Amniotic epithelial cell (primary cell): ENCODE measurements at regions not wholly inside any gene's neighbourhood (a gene's known extent, or its start where the extent isn't known, plus 50 kb on each side); places are given as distances from the start of the nearest gene placed in this dataset.
"Not testable (repeated sequence)": the region's sequence is repeated elsewhere in the genome, so short reads cannot be mapped to it uniquely, and the experiment has no call there.

Experiments used
- DNase-seq: peaks from one replicate; pipeline ENCODE4 v3.0.0-alpha.2; 2010; ENCODE audit warnings: low read depth

DNA sequence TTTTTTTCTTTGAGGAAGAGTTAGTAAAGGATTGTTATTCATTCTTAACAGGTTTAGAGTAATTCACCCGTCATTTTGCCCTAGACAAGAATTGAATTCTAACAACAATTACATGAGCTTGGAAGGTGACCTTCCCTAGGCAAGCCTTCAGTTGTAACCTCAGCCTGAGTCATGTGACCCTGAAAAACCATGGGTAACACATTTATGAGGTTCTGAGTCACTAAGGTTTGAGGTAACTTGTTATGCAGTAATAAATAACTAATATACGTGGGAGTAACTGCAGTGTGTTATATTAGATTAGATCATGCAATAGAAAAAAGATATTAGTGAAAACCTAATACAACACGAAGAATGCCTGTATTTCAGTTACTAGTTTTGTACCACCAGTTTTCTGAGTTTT lies 237.6 kb upstream of the NDN start:
- no peak for DNase-seq

GRCh38 chr15:23954931-23955330 lies 267.8 kb upstream of the NDN start:
- DNase-seq, result no peak

DNA sequence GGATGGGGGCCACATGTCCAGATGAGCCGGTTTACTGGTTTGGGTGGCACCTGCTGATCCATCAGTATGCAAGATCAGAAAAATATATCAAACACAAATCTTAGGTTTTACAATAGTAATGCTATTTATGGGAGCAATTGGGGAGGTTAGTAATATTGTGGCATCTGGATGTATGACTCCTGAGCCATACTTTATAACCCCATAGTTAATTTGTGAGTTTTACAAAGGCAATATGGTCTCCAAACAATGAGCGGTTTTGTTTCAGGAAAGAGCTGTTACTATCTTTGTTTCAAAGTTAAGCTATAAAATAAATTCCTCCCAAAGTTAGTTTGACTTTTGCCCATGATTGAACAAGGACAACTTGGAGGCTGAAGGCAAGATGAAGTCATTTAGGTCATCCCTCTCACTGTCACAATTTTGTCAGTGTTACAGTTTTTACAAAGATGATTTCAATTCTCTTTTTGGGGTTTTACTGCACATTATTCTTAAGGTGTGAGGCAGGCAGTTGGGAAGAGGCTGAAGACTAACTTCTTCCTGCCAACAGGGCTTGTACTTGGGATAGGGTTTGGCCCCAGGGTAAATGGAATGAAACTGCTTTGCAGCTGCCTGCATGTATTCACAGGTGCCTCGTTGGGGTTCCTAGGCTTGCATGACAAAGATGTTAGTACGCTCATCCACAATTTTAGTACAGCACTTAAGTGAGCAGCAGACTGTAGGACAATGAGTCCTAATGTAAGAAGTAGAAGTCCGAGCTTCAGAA lies 296.6 kb upstream of the NDN start:
- DNase-seq, result no peak

DNA sequence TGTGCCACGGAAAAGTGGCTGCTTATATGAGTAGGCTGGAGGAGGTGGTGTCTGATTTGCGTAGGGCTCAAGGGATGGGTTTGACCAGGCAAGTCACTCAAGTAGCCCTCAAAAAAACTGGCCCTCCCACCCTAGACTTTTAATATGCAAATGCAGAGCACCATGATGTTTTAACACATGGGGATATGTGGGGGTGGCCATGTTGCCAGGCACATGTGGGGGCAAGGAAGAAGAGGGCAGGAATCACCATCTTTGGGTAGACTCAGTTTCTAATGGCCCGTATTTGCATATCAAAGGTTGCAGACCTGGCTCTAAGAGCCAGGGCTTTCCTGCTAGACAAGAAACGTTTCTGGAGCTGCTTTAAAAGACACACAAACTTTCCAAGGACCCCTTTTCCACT lies 307.2 kb upstream of the NDN start:
- DNase-seq, result no peak

DNA sequence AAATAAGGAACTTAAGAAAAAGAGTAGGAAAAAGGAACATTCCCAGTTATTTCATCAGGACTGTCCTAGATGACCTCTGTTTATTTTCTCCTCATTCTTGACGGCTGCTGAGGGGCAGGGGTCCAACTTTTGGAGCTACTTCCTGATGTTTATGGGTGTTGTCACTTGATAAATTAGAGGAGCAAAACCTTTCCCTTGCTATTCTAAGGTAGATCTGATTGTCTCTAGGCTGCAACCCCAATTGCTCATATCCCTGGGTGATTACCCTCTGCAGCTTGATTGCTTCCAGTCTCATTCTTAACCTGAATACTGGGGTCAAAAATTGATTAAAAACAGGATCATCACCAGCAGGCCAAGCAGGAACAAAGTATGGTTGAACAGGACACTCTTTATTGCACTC lies 311.0 kb upstream of the NDN start:
- DNase-seq, result no peak

DNA sequence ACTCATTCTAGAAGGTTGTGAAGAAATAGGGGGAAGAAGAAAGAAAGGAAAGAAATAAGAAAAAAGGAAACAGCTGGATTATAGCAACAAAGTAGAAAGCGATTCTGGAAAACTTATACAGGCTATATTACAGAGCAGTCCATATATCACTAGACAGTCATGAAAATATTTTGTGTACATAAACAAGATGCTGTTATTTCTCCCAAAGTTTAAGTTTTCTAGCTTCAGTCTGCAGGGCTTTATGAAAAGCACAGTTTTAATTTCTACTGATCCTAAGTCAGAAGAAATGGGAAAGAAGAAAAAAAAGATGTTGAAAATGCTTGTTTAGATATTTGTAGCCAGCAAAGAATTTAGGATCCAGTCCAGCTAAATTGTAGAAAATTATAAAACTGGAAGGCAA lies 321.4 kb upstream of the NDN start:
- no peak for DNase-seq

GRCh38 chr15:24017470-24017869 lies 330.4 kb upstream of the NDN start:
- no peak for DNase-seq

- DNase-seq, result no peak
Observed at GRCh38 chr15:24039683-24040082, 352.6 kb upstream of the NDN start.

- no peak for DNase-seq
Observed at GRCh38 chr15:24054547-24055245, 367.6 kb upstream of the NDN start.

GRCh38 chr15:24067733-24068501 lies 380.8 kb upstream of the NDN start:
- no peak for DNase-seq

- no peak for DNase-seq
Observed at GRCh38 chr15:24075420-24076089, 388.4 kb upstream of the NDN start.

DNA sequence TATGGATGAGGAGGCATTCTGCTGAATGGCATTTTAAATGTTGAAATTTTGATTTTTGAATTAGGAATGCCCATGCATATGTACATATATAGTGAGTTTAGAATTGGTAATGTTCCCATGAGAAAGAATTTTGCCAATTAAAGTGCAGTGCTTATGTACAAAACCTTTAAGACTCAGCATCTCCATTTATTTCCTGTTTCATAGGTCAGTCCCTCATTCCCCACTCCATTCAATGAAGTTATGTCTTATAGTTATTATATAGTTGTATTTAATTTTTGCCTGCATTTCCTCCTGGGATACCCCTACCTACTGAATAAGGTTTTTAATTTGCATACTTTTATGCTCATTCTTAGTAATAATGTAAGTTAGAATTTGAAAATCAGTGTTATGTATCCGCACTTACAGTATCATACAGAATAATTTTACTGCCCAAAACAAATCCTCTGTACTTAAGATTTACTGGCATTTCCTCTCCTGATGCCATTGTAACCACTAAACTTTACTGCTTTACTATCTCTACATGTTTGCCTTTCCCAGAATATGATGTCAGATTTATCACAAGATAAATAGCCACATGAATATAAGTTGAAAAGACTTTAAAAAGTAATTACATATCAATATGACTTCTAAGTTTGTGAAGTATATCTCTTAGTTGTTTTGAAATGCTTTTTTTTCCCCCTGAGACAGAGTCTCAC lies 389.1 kb upstream of the NDN start:
- no peak for DNase-seq

DNA sequence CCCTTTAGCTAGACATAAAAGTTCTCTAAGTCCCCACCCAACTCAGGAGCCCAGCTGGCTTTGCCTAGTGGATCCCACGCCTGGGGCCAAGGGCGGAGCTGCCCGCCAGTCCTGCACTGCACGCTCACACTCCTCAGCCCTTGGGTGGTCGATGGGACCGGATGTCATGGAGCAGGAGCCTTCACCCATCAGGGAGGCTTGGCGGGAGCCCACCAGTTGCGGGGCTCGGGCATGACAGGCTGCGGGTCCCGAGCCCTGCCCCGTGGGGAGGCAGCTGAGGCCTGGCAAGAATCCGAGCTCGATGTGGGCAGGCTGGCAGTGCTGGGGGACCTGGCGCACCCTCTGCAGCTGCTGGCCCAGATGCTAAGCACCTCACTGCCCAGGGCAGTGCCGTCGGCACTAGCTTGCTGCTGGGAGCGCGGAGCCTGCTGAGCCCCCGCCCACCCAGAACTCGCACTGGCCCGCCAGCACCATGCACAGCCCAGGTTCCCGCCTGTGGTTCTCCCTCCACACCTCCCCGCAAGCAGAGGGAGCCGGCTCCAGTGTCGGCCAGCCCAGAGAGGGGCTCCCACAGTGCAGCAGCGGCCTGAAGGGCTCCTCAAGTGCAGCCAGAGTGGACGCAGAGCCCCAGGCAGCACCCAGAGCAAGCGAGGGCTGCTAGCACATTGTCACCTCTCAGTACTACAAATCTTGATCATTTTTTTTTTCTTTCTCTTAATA lies 391.4 kb upstream of the NDN start:
- DNase-seq, result no peak

DNA sequence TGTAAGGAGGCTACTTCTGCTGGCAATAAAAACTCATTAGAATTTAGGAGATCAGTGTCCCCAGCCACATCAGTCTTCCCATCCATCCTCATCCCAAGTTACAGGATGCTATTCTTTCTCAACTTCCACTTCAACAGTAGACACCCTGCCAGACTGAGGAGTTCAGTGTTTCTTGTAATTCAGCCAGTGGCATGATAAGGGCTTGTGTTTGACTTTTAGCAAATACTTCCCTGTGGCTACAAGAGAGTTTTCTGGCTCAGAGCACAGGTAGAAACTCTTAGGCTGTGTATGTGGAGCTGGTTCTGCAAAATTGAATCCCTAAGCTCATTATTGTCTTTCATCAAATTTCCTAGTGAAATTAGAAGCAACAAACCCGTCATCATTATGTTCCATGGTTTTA lies 401.8 kb upstream of the NDN start:
- DNase-seq, result not testable (repeated sequence)

DNA sequence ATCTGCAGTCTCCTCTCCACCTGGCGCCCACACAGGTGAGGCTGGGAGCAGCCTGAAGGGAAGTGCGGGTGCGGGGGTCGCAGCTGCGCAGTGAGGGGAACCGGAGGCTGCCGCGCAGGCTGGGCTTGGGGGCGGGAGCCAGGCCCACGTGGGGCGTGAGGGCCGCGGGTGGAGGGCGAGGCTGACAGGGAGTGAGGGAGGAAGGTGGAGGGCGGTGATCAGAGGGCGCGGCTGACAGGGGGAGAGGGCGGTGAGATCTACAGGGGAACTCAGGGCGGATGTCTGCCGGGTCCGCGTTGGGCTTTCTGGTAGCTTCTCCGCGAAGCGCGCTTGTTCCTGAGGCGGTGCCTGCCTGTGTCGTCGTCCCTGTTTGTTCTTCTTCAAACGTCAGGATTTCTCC lies 414.4 kb upstream of the NDN start:
- not testable (repeated sequence) for DNase-seq

DNA sequence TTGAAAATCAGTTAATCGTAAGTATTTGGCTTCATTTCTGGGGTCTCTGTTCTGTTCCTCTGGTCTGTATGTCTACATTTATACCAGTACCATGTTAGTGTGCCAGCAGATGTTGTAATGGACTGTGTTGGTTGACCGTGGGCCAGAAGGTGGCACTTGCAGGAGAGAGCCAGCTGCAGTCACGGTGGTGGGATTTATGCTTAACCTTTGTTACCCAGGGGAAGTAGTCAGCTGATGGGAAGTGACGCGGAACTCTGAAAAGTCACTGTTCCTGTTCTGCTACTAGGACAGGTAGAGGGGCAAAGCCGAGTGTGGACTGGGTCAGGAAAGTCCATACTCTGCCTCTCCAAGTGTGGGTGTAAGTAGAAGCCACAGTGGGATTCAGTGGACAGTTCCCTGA lies 420.4 kb upstream of the NDN start:
- DNase-seq, result not testable (repeated sequence)

DNA sequence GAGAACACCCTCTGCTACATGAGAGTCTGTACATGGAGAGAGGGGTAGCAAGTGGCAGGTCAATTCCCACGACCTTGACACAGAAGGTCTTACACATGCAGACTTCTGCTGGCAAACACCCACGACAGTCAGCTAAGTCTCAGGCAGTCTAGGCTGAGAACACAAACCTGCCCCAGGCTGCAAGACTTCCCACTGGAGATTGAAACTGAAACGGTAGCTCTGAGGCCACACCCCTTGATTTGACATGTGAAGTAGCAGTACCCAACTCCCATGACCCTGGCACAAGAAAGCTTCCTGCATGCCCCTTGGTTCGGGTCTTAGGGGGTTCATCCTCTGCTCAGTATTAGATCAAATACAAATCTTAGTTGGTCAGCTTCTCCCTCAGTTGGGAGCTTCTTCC lies 420.8 kb upstream of the NDN start:
- not testable (repeated sequence) for DNase-seq

DNA sequence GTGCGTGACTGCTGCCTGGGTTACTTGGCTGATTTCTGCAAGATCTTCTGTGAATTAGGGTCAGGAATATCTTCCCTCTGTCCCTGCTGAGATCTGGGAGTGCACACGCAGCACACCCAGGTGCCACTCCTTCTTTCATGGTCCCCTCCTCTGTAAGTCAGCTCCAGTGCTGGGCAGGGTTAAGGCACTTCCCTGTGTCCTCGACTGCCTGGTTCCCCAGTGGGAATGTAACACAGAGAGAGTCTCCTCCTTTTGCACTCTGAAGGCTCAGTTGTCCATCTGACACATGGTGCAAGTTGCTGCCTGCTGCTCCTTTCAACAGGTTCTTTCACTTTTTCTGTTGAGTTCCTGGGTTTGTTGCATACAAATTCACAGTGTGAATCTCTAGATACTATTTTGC lies 421.2 kb upstream of the NDN start:
- not testable (repeated sequence) for DNase-seq

- DNase-seq, result not testable (repeated sequence)
Observed at GRCh38 chr15:24139622-24140021, 452.5 kb upstream of the NDN start.

GRCh38 chr15:24145070-24145469 lies 458.0 kb upstream of the NDN start:
- DNase-seq, result not testable (repeated sequence)

DNA sequence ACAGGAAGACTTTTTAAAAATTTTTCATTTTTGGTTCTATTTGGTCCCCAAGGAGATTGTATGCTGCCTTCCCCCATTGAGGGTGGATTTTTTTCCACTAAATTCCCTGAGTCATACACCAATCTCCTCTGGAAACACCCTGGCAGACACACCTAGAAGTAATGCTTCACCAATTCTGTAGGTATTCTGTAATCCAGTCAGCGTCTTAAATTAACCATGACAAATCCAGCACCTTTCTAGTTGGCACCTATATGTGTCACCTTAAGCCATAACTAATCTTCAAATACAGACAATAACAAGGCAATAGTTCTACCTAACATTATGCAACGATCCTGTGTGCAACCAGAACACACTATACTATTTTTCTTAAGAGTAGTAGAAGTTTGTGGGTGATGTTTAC lies 459.1 kb upstream of the NDN start:
- no peak for DNase-seq
